Left lung (tissue), 4 donors: ENCODE measurements at regions not wholly inside any gene's neighbourhood (a gene's known extent, or its start where the extent isn't known, plus 50 kb on each side); places are given as distances from the start of the nearest gene placed in this dataset.
A peak's percentile ranks its signal among the peaks of the same experiment; 100 is the strongest.

Source experiments
- ATAC-seq: fragments of 200-7000 bp; cut with Tn5 transposase; one replicate; pipeline ENCODE4 v1.9.1; 2020; ENCODE audit warnings: moderate library complexity
- DNase-seq, 4 donors: peaks; one replicate each; pipeline ENCODE4 v3.0.0-alpha.2; 2013 to 2020
- H3K27ac ChIP-seq, 2 donors: fragments of 200-600 bp; sonication (generic) in 1 of 2; one replicate each; pipeline versions ENCODE4 v1.5.0 to v1.8.0; 2020 to 2021
- H3K27me3 ChIP-seq, 2 donors: fragments of 200-600 bp; sonication (generic) in 1 of 2; one replicate each; pipeline versions ENCODE4 v1.5.0 to v1.8.0; 2020 to 2021
- H3K36me3 ChIP-seq, 2 donors: fragments of 200-600 bp; sonication (generic) in 1 of 2; one replicate each; pipeline versions ENCODE4 v1.5.0 to v1.8.0; 2020 to 2021
- H3K4me1 ChIP-seq, 2 donors: fragments of 200-600 bp; one replicate each; pipeline ENCODE4 v1.8.0; 2021
- H3K4me3 ChIP-seq, 2 donors: fragments of 200-600 bp; sonication (generic) in 1 of 2; one replicate each; pipeline versions ENCODE4 v1.5.0 to v1.8.0; 2020 to 2021; ENCODE audit warnings: mild to moderate bottlenecking in 1 of 2
- H3K9me3 ChIP-seq, 2 donors: fragments of 200-600 bp; sonication (generic) in 1 of 2; one replicate each; pipeline versions ENCODE4 v1.5.0 to v1.8.0; 2020 to 2021
- intact Hi-C, 2 donors: fragments of 100-400 bp; cut with DNase I; formaldehyde crosslinking; loops; one replicate each; pipeline versions ENCODE4 v1.11.2 to v1.14.2; 2022
- TF ChIP-seq, protein P1 (sequence below), 2 donors: fragments of 200-600 bp; sonication (generic) in 1 of 2; IDR thresholded peaks; one replicate each; pipeline versions ENCODE4 v1.5.0 to v1.8.0; 2021; ENCODE audit warnings: antibody characterized with exemption in 2 of 2
- donor health status: DM: no; HTN: yes; CAD: no.
- donor health status: DM: no; HTN: no; CAD: no.

GRCh38 chr1:149846042-149846441 is 53.3 kb upstream of the BOLA1 start:
- Histone ChIP-seq H3K4me1 (peaks cover 38 to 62% of the 10 kb centered on the region in 2 donors), H3K4me3 (no peak overlapping the region), H3K36me3 (peaks cover 0 to 7% of the 10 kb centered on the region in 2 donors), H3K9me3 (no peaks in the 10 kb centered on the region), H3K27ac (no peak overlapping the region), H3K27me3 (no peaks in the 10 kb centered on the region)
- TF ChIP-seq, protein P1, sequence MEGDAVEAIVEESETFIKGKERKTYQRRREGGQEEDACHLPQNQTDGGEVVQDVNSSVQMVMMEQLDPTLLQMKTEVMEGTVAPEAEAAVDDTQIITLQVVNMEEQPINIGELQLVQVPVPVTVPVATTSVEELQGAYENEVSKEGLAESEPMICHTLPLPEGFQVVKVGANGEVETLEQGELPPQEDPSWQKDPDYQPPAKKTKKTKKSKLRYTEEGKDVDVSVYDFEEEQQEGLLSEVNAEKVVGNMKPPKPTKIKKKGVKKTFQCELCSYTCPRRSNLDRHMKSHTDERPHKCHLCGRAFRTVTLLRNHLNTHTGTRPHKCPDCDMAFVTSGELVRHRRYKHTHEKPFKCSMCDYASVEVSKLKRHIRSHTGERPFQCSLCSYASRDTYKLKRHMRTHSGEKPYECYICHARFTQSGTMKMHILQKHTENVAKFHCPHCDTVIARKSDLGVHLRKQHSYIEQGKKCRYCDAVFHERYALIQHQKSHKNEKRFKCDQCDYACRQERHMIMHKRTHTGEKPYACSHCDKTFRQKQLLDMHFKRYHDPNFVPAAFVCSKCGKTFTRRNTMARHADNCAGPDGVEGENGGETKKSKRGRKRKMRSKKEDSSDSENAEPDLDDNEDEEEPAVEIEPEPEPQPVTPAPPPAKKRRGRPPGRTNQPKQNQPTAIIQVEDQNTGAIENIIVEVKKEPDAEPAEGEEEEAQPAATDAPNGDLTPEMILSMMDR (IDR thresholded peaks at IDR 0.05): no peak
- ATAC-seq: no peak
- DNase-seq: no peak
- intact Hi-C loops: no loop called here

GRCh38 chr1:149846593-149847466 is 52.5 kb upstream of the BOLA1 start:
- TF ChIP-seq, protein P1 (IDR thresholded peaks at IDR 0.05): no peak
- Histone ChIP-seq H3K4me3 (no peak overlapping the region), H3K27ac (no peak overlapping the region), H3K9me3 (no peaks in the 10 kb centered on the region), H3K36me3 (peaks cover 0 to 7% of the 10 kb centered on the region in 2 donors), H3K4me1 (peaks cover 38 to 62% of the 10 kb centered on the region in 2 donors), H3K27me3 (no peaks in the 10 kb centered on the region)
- intact Hi-C loops: no loop called here
- DNase-seq (no peak), ATAC-seq (no peak)

GRCh38 chr1:149848340-149849110 is 50.8 kb upstream of the BOLA1 start:
- H3K4me3 ChIP-seq: peak overlapping the region; percentile 14 to 51
- ATAC-seq (no peak), DNase-seq (no peak)
- no peaks in the 10 kb centered on the region for H3K9me3 ChIP-seq
- intact Hi-C loops: no loop called here
- TF ChIP-seq, protein P1 (IDR thresholded peaks at IDR 0.05): no peak
- H3K36me3 ChIP-seq: peaks cover 0 to 7% of the 10 kb centered on the region in 2 donors
- H3K27ac ChIP-seq: no peak overlapping the region
- no peaks in the 10 kb centered on the region for H3K27me3 ChIP-seq
- H3K4me1 ChIP-seq: peaks cover 38 to 61% of the 10 kb centered on the region in 2 donors

- H3K27me3 ChIP-seq: no peaks in the 10 kb centered on the region
- ATAC-seq (no peak), DNase-seq (no peak)
- no peaks in the 10 kb centered on the region for H3K9me3 ChIP-seq
- peak overlapping the region; percentile 70 to 86 for H3K27ac ChIP-seq
- TF ChIP-seq, protein P1 (IDR thresholded peaks at IDR 0.05): no peak
- H3K4me3 ChIP-seq: peak overlapping the region; percentile 14 to 51
- H3K4me1 ChIP-seq: peaks cover 30 to 53% of the 10 kb centered on the region in 2 donors
- intact Hi-C loops: no loop called here
- peaks cover 0 to 7% of the 10 kb centered on the region in 2 donors for H3K36me3 ChIP-seq
Measured at GRCh38 chr1:149849111-149849946, 50.0 kb upstream of the BOLA1 start.
